Activated CD4-positive, alpha-beta T cell treated with anti-CD3 and anti-CD28 coated beads for 36 hours (primary cell): ENCODE measurements at regions not wholly inside any gene's neighbourhood (a gene's known extent, or its start where the extent isn't known, plus 50 kb on each side); places are given as distances from the start of the nearest gene placed in this dataset.

ENCODE experiments used
- ATAC-seq: fragments of 200-7000 bp; cut with Tn5 transposase; one replicate; pipeline ENCODE4 v1.10.0; 2021; ENCODE audit warnings: mild to moderate bottlenecking, moderate library complexity
- CTCF ChIA-PET: fragments of 350-600 bp; sonication (Branson Sonifier 250); formaldehyde crosslinking; loops from one replicate; lab custom pipeline; 2021; ENCODE audit warnings: antibody characterized with exemption; lab: Charles Lee
- POLR2A ChIA-PET: fragments of 350-600 bp; sonication (Branson Sonifier 250); formaldehyde crosslinking; loops from one replicate; lab custom pipeline; 2021; ENCODE audit warnings: antibody characterized with exemption, inconsistent platforms; lab: Charles Lee
- DNase-seq: peaks from one replicate; pipeline ENCODE4 v3.0.0-alpha.2; 2020
- H3K27ac Mint-ChIP-seq: one replicate; pipeline ENCODE4 v1.8.0; 2021; ENCODE audit warnings: mixed read lengths
- H3K27me3 Mint-ChIP-seq: one replicate; pipeline ENCODE4 v1.8.0; 2021; ENCODE audit warnings: mixed read lengths
- H3K36me3 Mint-ChIP-seq: one replicate; pipeline ENCODE4 v1.8.0; 2021; ENCODE audit warnings: low read depth, mixed read lengths
- H3K4me1 Mint-ChIP-seq: one replicate; pipeline ENCODE4 v1.8.0; 2021; ENCODE audit warnings: mixed read lengths
- H3K4me3 Mint-ChIP-seq: one replicate; pipeline ENCODE4 v1.8.0; 2021; ENCODE audit warnings: mild to moderate bottlenecking, moderate library complexity, mixed read lengths
- H3K9me3 Mint-ChIP-seq: one replicate; pipeline ENCODE4 v1.8.0; 2021; ENCODE audit warnings: low read depth, mixed read lengths
- intact Hi-C, 2 experiments: fragments of 100-400 bp; cut with DNase I in 1 of 2; cut with micrococcal nuclease in 1 of 2; formaldehyde crosslinking; loops; one replicate each; pipeline versions ENCODE4 v1.14.2 to v1.15.1; 2022 to 2024; cut with DNase I, micrococcal nuclease

DNA sequence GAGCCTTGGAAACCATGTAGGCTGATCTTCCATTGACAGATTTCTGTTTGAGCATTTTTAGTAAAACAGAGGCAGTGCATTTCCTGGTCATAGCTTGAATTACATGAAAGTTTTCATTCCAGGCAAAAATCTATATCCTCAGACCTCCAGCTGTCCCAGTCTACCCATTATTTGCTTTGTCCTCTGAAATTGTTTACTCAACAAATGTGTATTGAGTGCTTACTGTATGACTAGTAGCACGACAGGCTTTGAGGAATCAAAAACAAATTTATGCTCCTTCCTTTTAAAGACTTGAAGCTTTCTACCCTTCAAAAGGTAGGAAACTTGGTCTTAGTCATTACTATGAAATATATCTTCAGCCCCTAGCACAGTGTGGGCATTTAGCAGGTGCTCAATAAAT, 307.9 kb upstream of the IGFBP7 start:
- intact Hi-C loops = no loop called here
- no peaks in the 10 kb centered on the region for H3K9me3 Mint-ChIP-seq
- no peak overlapping the region for H3K27ac Mint-ChIP-seq
- ATAC-seq = no peak
- no peaks in the 10 kb centered on the region for H3K4me1 Mint-ChIP-seq
- ChIA-PET CTCF (interaction anchor here (0.7 kb wide), 1 partner anchor 8 kb away, joined by 3 read pairs; no protein-coding TSS in a partner anchor), POLR2A (no interaction called here)
- no peak for DNase-seq
- H3K36me3 Mint-ChIP-seq = no peaks in the 10 kb centered on the region
- H3K4me3 Mint-ChIP-seq = no peak overlapping the region
- H3K27me3 Mint-ChIP-seq = no peaks in the 10 kb centered on the region

DNA sequence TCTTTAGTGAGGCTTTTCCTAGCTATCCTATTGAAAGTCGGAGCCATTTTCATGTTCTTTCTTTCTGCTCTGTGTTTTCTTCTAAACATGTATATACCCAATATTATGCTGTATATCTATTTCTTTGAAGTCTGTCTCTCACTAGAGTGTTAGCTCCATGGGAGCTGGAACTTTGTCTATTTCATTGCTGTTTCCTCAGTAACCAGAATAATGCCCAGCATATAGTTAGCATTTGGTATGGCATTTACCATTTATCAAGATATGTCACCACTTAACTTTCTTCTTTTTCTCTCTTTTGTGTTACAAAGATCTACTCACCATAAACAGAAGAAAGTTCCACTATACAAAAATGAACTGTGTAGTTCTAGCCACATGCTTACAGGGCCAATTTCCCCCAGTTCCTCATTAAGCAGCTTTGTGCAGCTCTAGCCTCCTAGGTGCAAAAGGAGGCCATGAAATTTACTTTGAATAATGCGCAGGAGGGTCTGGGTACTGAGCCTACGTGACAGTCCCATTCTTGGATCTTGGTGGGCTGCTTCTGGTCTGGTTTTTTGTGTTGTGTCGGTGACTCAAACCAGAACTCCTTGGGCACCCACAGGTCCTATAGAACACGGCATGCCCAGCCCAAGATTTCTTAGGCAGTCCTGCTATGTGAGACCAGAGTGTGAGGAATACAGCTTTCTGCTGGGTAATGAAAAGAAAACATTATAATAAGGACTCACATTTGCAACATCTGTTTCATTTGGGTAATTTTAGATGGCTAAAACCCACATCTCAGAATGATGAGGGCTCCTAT, 302.3 kb upstream of the IGFBP7 start:
- POLR2A ChIA-PET = no interaction called here
- intact Hi-C loops = no loop called here
- no peaks in the 10 kb centered on the region for H3K27me3 Mint-ChIP-seq
- no peak for ATAC-seq
- H3K36me3 Mint-ChIP-seq = no peaks in the 10 kb centered on the region
- H3K27ac Mint-ChIP-seq = no peak overlapping the region
- no peak for DNase-seq
- H3K4me1 Mint-ChIP-seq = no peaks in the 10 kb centered on the region
- CTCF ChIA-PET = interaction anchor here (1.2 kb wide), 1 partner anchor 249 kb away, joined by 3 read pairs; no protein-coding TSS in a partner anchor
- H3K9me3 Mint-ChIP-seq = no peaks in the 10 kb centered on the region
- no peak overlapping the region for H3K4me3 Mint-ChIP-seq

DNA sequence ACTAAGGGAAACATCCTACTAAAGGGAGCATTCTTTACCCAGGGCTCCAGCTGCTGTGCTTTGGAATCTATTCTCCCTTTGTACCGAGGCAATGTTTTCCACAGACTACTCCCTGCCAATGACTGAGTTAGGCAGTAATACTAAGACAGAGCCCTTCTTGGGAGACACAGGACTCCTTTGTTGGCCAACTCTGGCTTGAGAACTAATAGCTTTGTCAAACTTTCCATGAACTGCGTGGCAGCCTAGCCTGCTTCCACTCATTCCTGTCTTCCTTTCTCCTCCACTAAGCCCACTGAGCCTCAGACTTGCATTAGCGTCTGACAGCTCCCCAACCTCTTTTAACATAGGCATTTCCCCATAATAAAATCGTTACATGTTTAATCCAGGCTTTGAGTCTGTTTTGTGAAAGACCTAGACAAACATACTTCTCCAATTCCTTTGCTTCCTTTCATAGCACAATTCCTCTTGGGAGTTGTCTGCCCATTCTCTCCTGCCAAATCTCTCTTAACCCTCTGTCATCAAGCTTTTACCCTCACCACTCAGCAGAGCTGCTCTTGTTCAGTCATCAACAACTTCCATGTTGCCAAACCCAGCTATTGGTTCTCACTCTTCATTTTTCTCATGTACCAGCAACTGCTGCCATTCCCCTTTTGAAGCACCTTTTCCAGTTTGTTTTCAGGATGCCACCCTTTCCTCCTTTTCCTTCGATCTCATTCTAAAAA, 300.3 kb upstream of the IGFBP7 start:
- H3K9me3 Mint-ChIP-seq = no peaks in the 10 kb centered on the region
- POLR2A ChIA-PET = no interaction called here
- H3K4me1 Mint-ChIP-seq = no peaks in the 10 kb centered on the region
- intact Hi-C loops = no loop called here
- CTCF ChIA-PET = interaction anchor here (0.8 to 0.9 kb wide), 2 partner anchors 16 to 160 kb away, joined by 3 read pairs; no protein-coding TSS in a partner anchor
- H3K27ac Mint-ChIP-seq = no peak overlapping the region
- no peak for ATAC-seq
- H3K4me3 Mint-ChIP-seq = no peak overlapping the region
- no peaks in the 10 kb centered on the region for H3K27me3 Mint-ChIP-seq
- no peak for DNase-seq
- H3K36me3 Mint-ChIP-seq = no peaks in the 10 kb centered on the region

DNA sequence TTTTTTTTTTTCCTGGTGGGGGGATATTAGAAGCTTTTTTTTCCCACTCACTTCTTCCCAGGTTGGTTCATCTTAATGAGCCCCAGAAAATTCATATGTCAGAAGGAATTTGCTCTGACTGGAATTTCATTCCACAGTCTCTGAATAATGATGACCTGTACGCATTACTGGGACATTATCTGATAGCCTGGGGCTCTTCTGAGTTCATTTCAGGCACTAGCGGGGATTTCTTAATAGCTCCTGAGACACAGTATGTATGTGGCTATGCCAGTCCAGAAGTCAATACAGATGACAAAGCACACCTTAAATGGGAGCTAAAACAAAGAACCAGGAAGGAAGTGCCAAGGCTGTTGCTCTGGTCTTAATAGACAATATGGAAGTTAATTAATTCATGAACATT, 295.2 kb upstream of the IGFBP7 start:
- H3K36me3 Mint-ChIP-seq = no peaks in the 10 kb centered on the region

DNA sequence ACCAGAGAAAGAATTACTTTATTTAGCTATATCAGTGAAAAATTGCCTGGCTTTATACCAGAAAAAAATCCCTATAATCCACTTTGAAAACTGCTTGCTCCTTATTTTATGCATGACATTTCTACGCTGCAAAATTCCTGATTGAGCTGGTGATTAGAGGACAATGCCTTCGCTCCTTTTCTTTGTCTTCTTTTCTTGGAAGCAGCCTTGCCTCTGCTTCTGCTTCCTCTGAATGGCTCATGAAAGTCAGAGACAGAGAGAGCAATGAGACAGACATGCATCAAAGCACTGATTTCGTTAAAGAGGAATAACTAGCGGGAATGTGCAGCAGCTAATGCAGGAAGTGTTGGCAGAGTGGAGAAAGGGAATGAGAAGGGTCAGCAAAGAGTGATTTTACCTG, 294.3 kb upstream of the IGFBP7 start:
- POLR2A ChIA-PET = no interaction called here
- H3K27me3 Mint-ChIP-seq = no peaks in the 10 kb centered on the region
- H3K4me3 Mint-ChIP-seq = no peak overlapping the region
- H3K27ac Mint-ChIP-seq = no peak overlapping the region
- H3K4me1 Mint-ChIP-seq = no peaks in the 10 kb centered on the region
- CTCF ChIA-PET = interaction anchor here (0.7 kb wide), 1 partner anchor 27 kb away, joined by 3 read pairs; no protein-coding TSS in a partner anchor
- ATAC-seq (no peak), DNase-seq (no peak)
- H3K9me3 Mint-ChIP-seq = no peaks in the 10 kb centered on the region
- intact Hi-C loops = no loop called here
- H3K36me3 Mint-ChIP-seq = no peaks in the 10 kb centered on the region

More for the DNA sequence above, 295.2 kb upstream of the IGFBP7 start:
- ATAC-seq (no peak), DNase-seq (no peak)
- H3K27me3 Mint-ChIP-seq = no peaks in the 10 kb centered on the region
- no peaks in the 10 kb centered on the region for H3K4me1 Mint-ChIP-seq
- H3K4me3 Mint-ChIP-seq = no peak overlapping the region
- intact Hi-C loops = no loop called here
- CTCF ChIA-PET = no interaction called here
- H3K9me3 Mint-ChIP-seq = no peaks in the 10 kb centered on the region
- POLR2A ChIA-PET = no interaction called here
- no peak overlapping the region for H3K27ac Mint-ChIP-seq

DNA sequence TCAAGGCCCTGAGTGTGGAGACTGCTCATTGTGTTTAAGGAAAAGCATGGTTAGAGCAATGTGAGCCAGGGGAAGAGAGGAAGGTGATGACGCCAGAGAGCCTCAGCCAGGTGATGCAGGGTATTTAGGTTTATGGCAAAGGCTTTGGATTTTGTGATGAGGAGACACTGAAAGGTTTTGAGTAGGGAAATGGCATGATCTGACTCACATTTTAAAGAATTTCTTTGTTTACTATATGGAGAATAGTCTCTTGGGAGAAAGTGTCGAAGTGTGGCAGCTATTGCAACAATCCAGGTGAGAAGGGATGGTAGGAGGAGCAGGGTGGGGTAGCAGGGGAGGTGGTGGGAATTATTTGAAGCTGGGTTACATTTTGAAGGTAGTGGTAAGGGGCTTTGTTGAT, 293.4 kb upstream of the IGFBP7 start:
- Mint-ChIP-seq H3K4me1 (no peaks in the 10 kb centered on the region), H3K4me3 (no peak overlapping the region), H3K27ac (no peak overlapping the region), H3K9me3 (no peaks in the 10 kb centered on the region), H3K36me3 (no peaks in the 10 kb centered on the region), H3K27me3 (no peaks in the 10 kb centered on the region)
- ATAC-seq (no peak), DNase-seq (no peak)
- intact Hi-C loops = no loop called here
- POLR2A ChIA-PET = no interaction called here
- CTCF ChIA-PET = no interaction called here

DNA sequence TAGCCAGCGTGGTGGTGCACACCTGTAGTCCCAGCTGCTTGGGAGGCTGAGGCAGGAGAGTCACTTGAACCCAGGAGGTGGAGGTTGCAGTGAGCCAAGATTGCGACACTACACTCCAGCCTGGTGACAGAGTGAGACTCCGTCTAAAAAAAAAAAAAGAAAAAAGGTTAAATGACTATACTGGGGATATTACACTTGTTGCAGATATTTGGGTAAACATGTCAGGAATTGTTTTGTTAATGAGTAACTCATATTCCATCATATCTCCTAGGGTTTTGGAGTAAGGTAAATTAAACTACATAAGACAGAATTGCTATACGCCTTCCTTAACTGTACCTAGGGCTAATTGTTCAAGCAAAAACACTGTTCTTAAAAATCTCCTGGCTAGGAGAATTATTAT, 291.4 kb upstream of the IGFBP7 start:
- H3K4me3 Mint-ChIP-seq = no peak overlapping the region
- H3K27me3 Mint-ChIP-seq = no peaks in the 10 kb centered on the region
- ChIA-PET CTCF (no interaction called here), POLR2A (no interaction called here)
- ATAC-seq (no peak), DNase-seq (no peak)
- intact Hi-C loops = no loop called here
- H3K27ac Mint-ChIP-seq = no peak overlapping the region
- H3K4me1 Mint-ChIP-seq = no peaks in the 10 kb centered on the region
- H3K36me3 Mint-ChIP-seq = no peaks in the 10 kb centered on the region
- H3K9me3 Mint-ChIP-seq = no peaks in the 10 kb centered on the region

DNA sequence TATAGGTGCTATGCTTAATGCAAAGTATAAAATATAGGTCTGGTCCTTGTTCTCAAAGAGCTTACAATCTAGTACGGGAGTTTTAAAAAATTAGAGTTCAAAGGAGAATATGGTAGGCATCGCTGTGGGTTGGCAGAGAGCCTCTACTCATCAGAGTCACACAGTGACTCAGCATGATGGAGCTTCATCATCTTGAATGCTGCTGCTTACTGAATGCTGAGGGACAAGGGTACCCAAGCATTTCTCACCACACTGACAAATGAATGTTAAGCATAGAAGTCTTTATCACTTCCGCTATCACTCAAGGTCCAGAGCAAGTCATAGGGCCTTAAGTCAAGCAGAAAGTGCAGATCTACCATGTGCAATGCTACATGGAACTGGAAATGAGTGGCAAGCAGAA, 268.6 kb upstream of the IGFBP7 start:
- Mint-ChIP-seq H3K4me1 (no peaks in the 10 kb centered on the region), H3K36me3 (no peaks in the 10 kb centered on the region), H3K4me3 (no peak overlapping the region), H3K9me3 (no peaks in the 10 kb centered on the region), H3K27ac (no peak overlapping the region), H3K27me3 (no peaks in the 10 kb centered on the region)
- ATAC-seq = no peak
- CTCF ChIA-PET = interaction anchor here (0.8 kb wide), 1 partner anchor 1653 kb away, joined by 4 read pairs; no protein-coding TSS in a partner anchor
- intact Hi-C loops = no loop called here
- POLR2A ChIA-PET = no interaction called here
- DNase-seq = no peak

DNA sequence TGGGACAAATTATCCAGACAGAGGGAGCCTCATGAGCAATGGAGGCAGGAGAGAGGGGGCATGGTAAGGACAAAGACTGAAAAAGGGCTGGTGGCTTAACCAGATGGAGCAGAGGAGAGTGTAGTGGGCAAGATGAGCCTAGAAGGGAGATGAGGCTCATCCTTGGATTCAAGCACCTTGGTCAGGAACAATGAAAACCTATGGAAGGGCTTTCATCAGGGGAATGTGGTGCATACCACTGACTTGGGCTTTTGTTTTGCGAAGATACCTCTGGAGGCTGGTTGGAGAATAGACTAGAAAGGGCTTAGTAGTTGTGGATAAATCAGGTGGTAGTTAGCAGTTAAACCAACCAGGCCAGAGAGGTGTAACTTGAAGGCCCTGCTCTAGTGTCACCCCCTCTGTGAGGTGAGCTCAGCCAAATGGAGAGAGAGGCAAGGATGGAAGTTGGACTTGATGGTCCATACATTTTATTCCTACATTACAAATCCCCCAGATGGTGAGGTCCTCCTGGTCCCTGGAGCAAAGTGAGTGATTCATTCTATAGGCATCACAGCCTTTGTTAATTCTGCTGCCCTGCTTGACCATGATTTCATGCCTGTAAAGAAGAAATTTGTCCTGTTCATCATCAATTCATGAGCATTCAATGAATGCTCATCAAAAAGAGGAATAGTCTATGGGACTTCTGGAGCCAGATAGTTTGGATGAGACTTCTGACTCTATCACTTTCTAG, 264.8 kb upstream of the IGFBP7 start:
- Mint-ChIP-seq H3K27me3 (no peaks in the 10 kb centered on the region), H3K27ac (no peak overlapping the region), H3K4me1 (no peaks in the 10 kb centered on the region), H3K4me3 (no peak overlapping the region), H3K9me3 (no peaks in the 10 kb centered on the region), H3K36me3 (no peaks in the 10 kb centered on the region)
- ATAC-seq (no peak), DNase-seq (no peak)
- CTCF ChIA-PET = interaction anchor here (2.2 kb wide), 1 partner anchor 211 kb away, joined by 6 read pairs; no protein-coding TSS in a partner anchor
- POLR2A ChIA-PET = no interaction called here
- intact Hi-C loops = no loop called here

DNA sequence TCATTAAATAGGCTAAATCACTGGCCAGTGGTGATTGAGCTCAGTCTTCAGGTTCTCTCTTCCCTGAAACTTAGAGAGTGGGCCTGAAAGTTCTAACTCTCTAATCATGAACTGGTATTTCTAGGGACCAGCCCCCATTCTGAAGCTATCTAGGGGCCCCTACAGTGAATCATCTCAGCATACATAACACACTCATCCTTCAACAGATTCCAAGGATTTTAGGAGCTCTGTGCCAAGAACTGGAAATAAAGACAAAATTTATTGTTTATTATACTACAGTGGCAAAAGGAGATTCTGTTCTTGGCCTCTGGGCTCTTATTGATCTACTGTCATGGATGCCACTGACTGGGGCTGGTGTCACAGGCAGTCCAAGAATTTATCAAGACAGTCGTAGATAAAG, 263.8 kb upstream of the IGFBP7 start:
- no peak for DNase-seq
- peaks cover 1% of the 10 kb centered on the region for H3K27me3 Mint-ChIP-seq
- intact Hi-C loops = no loop called here
- H3K27ac Mint-ChIP-seq = no peak overlapping the region
- H3K4me1 Mint-ChIP-seq = no peaks in the 10 kb centered on the region
- ATAC-seq = no peak
- no peak overlapping the region for H3K4me3 Mint-ChIP-seq
- ChIA-PET CTCF (interaction anchor here (2.2 kb wide), 1 partner anchor 210 kb away, joined by 6 read pairs; no protein-coding TSS in a partner anchor), POLR2A (no interaction called here)
- no peaks in the 10 kb centered on the region for H3K9me3 Mint-ChIP-seq
- no peaks in the 10 kb centered on the region for H3K36me3 Mint-ChIP-seq

DNA sequence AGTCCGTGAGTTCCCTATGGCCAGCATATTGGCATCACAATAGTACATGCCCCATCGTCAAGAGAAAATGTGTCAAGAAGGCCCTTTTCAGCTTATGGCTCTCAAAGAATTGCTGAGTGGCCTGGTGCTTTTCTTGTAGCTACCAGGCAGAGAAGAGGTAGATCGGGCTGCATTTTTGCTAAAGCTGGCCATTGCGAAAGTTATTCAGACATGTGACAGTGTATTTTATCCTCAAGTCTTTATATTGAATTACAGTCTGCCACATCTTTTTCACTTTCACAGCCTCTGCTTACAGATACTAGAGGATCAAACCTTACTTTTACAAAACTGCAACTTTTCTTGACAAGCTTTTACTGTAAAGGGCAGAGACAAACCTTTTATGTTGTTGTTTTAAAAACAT, 261.5 kb upstream of the IGFBP7 start:
- no peaks in the 10 kb centered on the region for H3K9me3 Mint-ChIP-seq
- ChIA-PET CTCF (no interaction called here), POLR2A (no interaction called here)
- ATAC-seq = no peak
- H3K4me3 Mint-ChIP-seq = no peak overlapping the region
- H3K36me3 Mint-ChIP-seq = no peaks in the 10 kb centered on the region
- no peaks in the 10 kb centered on the region for H3K4me1 Mint-ChIP-seq
- no peak overlapping the region for H3K27ac Mint-ChIP-seq
- intact Hi-C loops = no loop called here
- H3K27me3 Mint-ChIP-seq = peaks cover 1% of the 10 kb centered on the region
- DNase-seq = no peak
